ENCODE measurements at regions not wholly inside any gene's neighbourhood (a gene's known extent, or its start where the extent isn't known, plus 50 kb on each side); places are given as distances from the start of the nearest gene placed in this dataset.

DNA sequence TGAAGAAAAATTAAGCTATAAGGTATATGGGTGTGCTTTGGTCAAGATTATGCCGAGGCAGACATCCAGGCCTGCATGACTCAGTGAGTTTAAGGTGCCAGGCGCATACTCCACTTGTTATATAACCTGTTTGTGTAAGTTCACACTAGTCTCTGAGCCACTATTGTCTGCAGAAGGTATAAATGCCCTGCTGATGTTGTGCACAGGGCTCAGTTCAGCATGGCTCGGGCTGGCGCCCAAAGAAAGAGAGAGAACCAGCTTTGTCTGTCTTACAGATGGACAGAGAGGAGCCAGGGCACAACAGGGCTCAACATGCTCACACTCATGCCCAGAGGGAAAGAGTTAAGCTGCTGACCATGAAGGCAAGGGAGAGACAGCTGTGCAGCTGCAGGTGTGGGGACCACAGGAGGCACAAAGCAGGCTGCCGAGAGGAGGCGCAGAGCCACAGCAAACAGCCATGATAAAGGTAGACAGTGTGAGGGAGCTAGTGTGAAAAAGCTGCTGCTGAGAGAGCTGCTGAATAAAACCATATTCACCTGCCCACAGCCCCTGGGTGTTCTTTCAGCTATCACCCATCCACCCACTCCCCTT, 1587.6 kb upstream of the C9orf72 start:
- WGBS, 3 donors, result 87 to 88% (median 87%) methylated on average over 6 of the region's 6 CpGs
- Histone ChIP-seq H3K27ac (no peak overlapping the region), H3K4me1 (ENCODE audit: insufficient read depth) (no peaks in the 10 kb centered on the region), H3K4me3 (no peak overlapping the region), H3K27me3 (no peaks in the 10 kb centered on the region), H3K36me3 (no peaks in the 10 kb centered on the region), H3K9me3 (no peaks in the 10 kb centered on the region)
- intact Hi-C loops (cut with DNase I), result loop anchor here in 1 of 4 donors (10.0 kb wide), 1 partner anchor 744 kb away; no protein-coding TSS in a partner anchor
- TF ChIP-seq POLR2A (IDR thresholded peaks at IDR 0.05) (no peak), EP300 (IDR thresholded peaks at IDR 0.05) (no peak)
- TF ChIP-seq, protein P1, sequence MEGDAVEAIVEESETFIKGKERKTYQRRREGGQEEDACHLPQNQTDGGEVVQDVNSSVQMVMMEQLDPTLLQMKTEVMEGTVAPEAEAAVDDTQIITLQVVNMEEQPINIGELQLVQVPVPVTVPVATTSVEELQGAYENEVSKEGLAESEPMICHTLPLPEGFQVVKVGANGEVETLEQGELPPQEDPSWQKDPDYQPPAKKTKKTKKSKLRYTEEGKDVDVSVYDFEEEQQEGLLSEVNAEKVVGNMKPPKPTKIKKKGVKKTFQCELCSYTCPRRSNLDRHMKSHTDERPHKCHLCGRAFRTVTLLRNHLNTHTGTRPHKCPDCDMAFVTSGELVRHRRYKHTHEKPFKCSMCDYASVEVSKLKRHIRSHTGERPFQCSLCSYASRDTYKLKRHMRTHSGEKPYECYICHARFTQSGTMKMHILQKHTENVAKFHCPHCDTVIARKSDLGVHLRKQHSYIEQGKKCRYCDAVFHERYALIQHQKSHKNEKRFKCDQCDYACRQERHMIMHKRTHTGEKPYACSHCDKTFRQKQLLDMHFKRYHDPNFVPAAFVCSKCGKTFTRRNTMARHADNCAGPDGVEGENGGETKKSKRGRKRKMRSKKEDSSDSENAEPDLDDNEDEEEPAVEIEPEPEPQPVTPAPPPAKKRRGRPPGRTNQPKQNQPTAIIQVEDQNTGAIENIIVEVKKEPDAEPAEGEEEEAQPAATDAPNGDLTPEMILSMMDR (IDR thresholded peaks at IDR 0.05), result no peak
- no peak for DNase-seq

DNA sequence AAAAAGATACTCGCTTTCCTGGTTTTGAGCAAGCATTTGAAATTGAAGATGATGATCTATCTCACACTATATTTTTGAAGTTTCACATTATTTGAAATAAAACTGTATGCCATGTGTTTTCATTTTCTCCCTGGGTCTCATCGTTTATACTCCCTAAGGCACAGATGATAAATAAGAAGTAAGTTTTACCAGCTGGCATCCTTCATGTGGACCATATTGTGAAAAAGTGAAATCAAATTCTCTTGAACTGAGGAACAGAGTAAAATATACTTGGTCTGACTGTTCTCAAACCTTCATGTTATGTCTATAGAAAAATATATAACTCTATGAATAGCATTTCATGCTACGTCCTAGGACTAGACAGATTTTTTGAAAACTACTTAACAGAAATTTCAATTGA, 1600.9 kb upstream of the C9orf72 start:
- Histone ChIP-seq H3K9me3 (no peaks in the 10 kb centered on the region), H3K36me3 (no peaks in the 10 kb centered on the region), H3K4me1 (ENCODE audit: insufficient read depth) (no peaks in the 10 kb centered on the region), H3K4me3 (no peak overlapping the region), H3K27me3 (no peaks in the 10 kb centered on the region), H3K27ac (no peak overlapping the region)
- intact Hi-C loops (cut with DNase I), result no loop called here
- TF ChIP-seq EP300 (IDR thresholded peaks at IDR 0.05) (no peak), POLR2A (IDR thresholded peaks at IDR 0.05) (no peak)
- TF ChIP-seq, protein P1 (IDR thresholded peaks at IDR 0.05), result no peak
- WGBS, 3 donors, result 38 to 47% (median 45%) methylated on average over 3 of the region's 3 CpGs
- DNase-seq, result no peak

DNA sequence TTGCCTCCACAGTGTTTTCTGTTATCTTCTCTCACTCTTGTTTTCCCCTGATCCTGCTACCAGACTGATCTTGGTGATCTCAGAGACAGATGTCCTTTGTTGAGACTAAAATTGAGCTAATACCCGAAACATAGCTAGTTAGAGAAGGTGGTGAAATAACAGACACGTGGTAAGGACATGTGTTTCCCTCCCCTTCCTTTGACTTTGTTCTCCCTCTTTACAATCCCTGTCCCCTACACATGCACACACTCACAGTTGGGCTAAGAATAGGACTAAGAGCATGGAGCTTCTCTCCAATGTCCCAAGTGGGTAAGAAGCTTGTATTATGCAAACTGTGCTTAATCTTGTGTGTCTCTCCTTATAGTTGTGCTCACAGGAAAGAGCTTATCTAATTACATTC, 1603.0 kb upstream of the C9orf72 start:
- no peak for DNase-seq
- H3K4me3 ChIP-seq, result no peak overlapping the region
- H3K4me1 ChIP-seq (ENCODE audit: insufficient read depth), result no peaks in the 10 kb centered on the region
- H3K9me3 ChIP-seq, result no peaks in the 10 kb centered on the region
- H3K36me3 ChIP-seq, result no peaks in the 10 kb centered on the region
- no peaks in the 10 kb centered on the region for H3K27me3 ChIP-seq
- H3K27ac ChIP-seq, result no peak overlapping the region
- intact Hi-C loops (cut with DNase I), result no loop called here
- TF ChIP-seq, protein P1 (IDR thresholded peaks at IDR 0.05), result no peak
- TF ChIP-seq EP300 (IDR thresholded peaks at IDR 0.05) (no peak), POLR2A (IDR thresholded peaks at IDR 0.05) (no peak)
- 73 to 83% (median 80%) methylated on average over 2 of the region's 2 CpGs for WGBS, 3 donors

DNA sequence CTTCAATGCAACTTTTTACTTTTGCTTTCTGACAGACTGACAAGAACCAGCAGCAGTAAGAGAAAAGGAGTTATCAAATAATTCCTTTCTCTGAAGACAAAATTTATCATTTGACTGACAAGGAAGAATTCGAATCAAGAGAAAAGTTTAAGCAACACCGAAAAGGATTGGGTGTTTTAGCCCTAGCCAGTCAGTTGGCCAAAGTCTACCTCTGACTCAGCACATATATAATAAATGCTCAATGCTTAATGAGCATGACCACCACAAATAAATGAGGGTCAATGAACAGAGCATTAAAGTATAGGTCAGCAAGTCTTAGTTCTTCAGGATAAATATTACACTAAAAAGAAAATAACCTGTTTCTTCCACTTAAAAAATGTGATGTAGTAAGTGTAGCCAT, 1603.5 kb upstream of the C9orf72 start:
- Histone ChIP-seq H3K4me1 (ENCODE audit: insufficient read depth) (no peaks in the 10 kb centered on the region), H3K9me3 (no peaks in the 10 kb centered on the region), H3K4me3 (no peak overlapping the region), H3K27ac (no peak overlapping the region), H3K36me3 (no peaks in the 10 kb centered on the region), H3K27me3 (no peaks in the 10 kb centered on the region)
- 71 to 74% (median 71%) methylated on average over 2 of the region's 2 CpGs for WGBS, 3 donors
- no peak for TF ChIP-seq EP300 (IDR thresholded peaks at IDR 0.05)
- TF ChIP-seq POLR2A (IDR thresholded peaks at IDR 0.05), result no peak
- TF ChIP-seq, protein P1 (IDR thresholded peaks at IDR 0.05), result no peak
- intact Hi-C loops (cut with DNase I), result no loop called here
- DNase-seq, result no peak

All from ovary (tissue), 7 donors.